Pulmonary artery endothelial cell (primary cell): ENCODE measurements at regions not wholly inside any gene's neighbourhood (a gene's known extent, or its start where the extent isn't known, plus 50 kb on each side); places are given as distances from the start of the nearest gene placed in this dataset.

Experiments used
- DNase-seq: peaks from one replicate; pipeline ENCODE4 v3.0.0-alpha.2; 2011; ENCODE audit warnings: low read depth, low spot score

- DNase-seq = no peak
Measured at GRCh38 chr14:101462726-101463565, 98.3 kb upstream of the DIO3 start.

DNA sequence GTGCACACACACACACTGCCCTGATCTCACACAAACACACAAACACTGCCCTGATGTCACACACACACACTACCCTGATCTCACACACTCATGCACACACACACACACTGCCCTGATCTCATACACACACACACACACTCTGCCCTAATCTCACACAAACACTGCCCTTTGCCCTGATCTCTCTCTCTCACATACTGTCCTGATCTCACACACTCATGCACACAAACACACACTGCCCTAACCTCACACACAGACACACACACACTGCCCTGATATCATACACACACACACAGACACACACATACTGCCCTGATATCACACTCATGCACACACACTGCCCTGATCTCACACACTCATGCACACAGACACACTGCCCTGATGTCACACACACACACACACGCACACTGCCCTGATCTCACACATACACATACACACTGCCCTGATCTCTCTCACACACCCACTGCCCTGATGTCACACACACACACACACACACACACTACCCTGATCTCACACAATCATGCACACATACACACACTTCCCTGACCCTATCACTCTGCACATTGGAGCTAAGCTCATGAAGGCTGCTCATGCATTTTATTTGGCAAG is 97.6 kb upstream of the DIO3 start:
- no peak for DNase-seq

- no peak for DNase-seq
Measured at GRCh38 chr14:101464310-101464983, 96.8 kb upstream of the DIO3 start.

DNA sequence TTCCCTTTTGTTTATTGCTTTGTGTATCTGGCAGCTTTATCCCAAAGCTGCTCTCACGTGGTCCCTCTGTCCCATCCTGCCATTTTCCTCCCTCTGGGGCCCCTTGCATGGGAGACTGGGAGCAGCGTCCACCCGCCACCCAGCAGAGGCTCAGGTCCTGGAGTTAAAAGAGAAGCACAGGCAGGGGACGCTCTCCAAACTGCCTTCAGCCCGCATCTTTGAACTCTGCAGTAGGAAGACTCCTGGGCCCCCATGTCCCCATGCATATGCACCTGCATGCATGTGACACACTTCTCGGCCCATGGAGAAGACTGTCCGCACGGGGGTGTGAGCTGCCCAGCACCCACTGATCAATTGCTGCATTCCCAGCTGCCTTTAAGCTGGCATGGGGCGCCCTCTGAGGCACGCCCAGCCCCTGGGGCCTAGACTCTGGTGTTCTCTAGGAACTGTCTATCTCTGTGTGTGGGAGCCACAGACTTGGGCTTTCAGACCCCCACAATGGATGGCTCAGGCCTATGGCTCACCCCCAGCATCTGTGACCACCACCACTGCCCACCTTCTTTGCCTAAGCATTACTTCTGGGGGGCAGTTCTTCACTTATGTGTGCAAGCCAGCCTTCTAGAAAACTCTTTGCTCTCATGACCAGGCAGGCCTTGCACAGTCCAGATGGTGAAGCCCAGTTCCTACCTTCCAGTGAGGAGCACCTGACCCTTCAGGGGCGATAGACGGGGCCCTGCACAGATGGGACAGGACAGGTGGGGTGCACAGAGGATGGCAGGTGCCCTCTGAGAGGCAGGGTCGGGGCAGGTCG is 96.1 kb upstream of the DIO3 start:
- DNase-seq = no peak

GRCh38 chr14:101465795-101466448 is 95.4 kb upstream of the DIO3 start:
- no peak for DNase-seq

- DNase-seq = no peak
Measured at GRCh38 chr14:101466456-101467180, 94.7 kb upstream of the DIO3 start.

DNA sequence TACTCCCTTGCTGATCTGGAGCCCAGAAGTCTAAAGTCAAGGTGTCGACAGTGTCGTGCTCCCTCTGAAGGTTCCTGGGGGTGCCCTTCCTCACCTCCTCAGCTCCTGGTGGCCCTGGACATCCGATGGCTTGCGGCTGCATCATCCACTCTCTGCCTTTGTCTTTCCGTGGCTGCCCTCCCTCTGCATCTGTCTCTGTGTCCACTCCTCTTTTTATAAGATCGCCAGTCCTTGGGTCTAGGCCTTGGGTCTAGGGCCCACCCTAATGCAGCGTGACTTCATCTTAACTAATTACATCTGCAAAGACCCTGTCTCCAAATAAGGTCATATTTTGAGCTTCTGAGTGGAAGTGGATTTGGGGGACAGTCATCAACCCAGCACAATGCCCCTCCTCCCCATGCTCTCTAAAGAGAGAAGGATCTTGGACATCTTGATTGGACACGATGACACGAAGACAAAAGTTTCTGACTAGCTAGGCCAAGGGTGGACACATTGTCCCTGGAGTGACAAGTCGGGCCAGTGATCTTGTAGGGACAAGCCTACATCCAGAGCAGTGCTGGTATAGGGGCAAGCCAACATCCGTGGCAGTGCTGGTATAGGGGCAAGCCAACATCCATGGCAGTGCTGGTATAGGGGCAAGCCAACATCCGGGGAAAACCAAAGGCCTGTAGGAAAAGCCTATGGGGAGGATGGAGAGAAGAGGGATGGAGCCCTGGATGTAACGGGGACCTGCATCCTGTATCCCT is 93.9 kb upstream of the DIO3 start:
- DNase-seq = no peak

DNA sequence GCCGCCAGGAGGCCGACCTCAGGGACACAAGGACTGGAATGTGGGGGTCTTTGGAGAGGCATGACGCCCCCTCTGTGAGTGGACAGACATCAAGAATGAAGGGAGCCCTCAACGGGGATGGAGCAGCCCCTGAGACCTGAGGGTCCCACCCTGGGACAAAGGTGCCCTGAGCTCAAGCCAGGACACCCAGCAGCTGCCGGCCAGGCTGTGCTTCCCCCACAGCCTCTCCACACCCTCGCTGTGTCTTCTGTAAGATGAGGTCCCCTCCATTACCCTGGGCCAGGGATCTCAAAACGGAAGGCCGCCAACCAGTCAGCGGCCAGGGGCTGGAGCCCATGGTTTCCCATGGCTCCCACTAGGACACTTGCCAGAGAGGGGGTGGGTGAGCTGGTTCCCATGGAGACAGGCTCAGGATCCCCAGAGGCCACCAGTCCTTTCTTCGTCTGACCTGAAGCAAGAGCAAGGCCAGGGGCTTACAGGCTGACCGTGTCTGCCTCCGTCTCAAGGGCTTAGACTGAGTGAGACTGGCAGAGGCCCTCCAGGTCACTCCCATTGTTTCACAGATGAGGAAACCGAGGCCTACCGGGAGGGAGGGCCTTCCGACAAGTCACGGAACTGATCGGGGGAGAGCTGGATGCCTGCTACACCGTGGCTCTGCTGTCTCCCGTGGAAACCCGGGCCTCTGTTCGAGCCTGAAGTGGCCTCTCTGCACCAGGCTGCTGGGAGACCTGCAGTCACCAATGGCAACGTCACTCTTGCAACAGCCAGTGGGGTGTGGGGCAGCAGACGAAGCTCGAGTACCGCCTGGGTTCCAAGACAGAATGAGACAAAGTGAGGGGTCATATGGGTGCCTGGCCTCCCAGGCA is 91.7 kb upstream of the DIO3 start:
- no peak for DNase-seq

GRCh38 chr14:101470266-101470665 is 91.0 kb upstream of the DIO3 start:
- no peak for DNase-seq

DNA sequence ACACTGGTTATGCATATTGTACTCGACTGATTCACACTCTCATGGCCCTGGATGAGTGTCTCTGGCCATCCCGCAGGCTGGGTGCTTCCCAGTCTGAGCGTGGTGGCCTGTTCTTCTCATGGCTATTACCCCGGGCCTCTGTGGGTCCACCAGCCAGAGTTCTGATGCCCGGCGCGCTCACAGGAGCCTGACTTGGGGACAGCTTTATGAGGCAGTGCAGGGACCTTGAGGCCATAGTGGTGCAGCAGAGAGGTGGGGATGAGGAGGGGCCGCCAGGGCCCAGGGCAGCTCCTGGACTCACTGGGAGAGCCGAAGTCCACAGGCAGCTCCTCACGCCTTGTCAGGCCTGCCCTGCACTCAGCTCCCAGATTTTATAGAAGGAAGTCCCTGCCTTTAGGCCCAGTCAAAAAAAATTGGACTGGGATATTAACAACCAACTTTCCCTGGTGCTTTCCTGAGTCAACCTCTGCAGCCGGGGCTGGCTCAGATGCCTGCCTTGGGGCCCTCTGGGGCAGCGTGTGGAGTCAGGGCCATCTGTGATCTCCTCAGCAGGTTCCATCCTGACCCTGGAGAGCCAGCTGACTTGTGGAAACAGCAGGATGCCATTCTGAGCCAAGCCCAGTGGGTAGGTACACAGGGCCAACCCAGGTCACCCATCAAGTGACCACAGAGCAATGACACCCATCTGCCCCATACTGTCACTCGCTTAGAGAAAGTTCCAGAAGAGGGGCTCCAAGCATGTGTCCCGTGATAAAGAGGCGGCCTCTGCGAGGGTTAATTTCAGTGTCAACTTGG is 89.4 kb upstream of the DIO3 start:
- no peak for DNase-seq

- DNase-seq = no peak
Measured at GRCh38 chr14:101472518-101472849, 88.8 kb upstream of the DIO3 start.

- no peak for DNase-seq
Measured at GRCh38 chr14:101473045-101473729, 88.1 kb upstream of the DIO3 start.

GRCh38 chr14:101473795-101474562 is 87.3 kb upstream of the DIO3 start:
- DNase-seq = no peak

- DNase-seq = no peak
Measured at GRCh38 chr14:101474563-101475455, 86.5 kb upstream of the DIO3 start.

- no peak for DNase-seq
Measured at GRCh38 chr14:101475456-101476257, 85.6 kb upstream of the DIO3 start.
